HL-60 (cell line): ENCODE measurements at regions not wholly inside any gene's neighbourhood (a gene's known extent, or its start where the extent isn't known, plus 50 kb on each side); places are given as distances from the start of the nearest gene placed in this dataset.

Experiments
- POLR2AphosphoS5 ChIP-seq: IDR thresholded peaks from 2 replicates; pipeline ENCODE4 v1.6.1; 2012; ENCODE audit warnings: low read depth
- SPI1 ChIP-seq: IDR thresholded peaks from 2 replicates; pipeline ENCODE4 v1.6.1; 2012; ENCODE audit warnings: low read depth, mild to moderate bottlenecking, borderline replicate concordance
- TF ChIP-seq, protein P1 (sequence below): IDR thresholded peaks from one replicate; pipeline ENCODE4 v1.5.1; 2011; ENCODE audit warnings: low read length, control low read depth, inconsistent platforms; ENCODE audit not compliant: insufficient read depth
- TF ChIP-seq, protein P2 (sequence below): IDR thresholded peaks from 2 replicates; pipeline ENCODE4 v1.6.1; 2012; ENCODE audit warnings: low read depth; ENCODE audit not compliant: insufficient replicate concordance

DNA sequence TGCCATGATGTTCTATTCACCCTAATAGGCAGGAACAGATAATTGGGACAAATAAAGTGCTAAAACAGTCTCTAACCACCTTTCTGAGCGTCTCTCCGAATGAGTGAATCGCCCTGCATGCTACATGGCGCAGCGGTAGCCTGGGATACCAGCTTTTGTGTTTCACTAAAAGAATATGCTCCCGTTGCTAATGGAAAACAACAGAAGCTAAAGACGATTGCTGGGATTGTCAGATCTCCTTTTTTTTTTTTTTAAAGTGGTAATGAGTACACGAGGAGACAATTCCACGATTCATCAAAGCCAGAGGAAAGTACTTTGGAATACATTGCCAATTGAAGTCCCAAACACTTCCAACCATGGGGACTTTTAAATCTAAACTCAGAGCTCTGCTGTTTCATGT lies 1815.3 kb upstream of the CELF4 start:
- TF ChIP-seq, protein P1, sequence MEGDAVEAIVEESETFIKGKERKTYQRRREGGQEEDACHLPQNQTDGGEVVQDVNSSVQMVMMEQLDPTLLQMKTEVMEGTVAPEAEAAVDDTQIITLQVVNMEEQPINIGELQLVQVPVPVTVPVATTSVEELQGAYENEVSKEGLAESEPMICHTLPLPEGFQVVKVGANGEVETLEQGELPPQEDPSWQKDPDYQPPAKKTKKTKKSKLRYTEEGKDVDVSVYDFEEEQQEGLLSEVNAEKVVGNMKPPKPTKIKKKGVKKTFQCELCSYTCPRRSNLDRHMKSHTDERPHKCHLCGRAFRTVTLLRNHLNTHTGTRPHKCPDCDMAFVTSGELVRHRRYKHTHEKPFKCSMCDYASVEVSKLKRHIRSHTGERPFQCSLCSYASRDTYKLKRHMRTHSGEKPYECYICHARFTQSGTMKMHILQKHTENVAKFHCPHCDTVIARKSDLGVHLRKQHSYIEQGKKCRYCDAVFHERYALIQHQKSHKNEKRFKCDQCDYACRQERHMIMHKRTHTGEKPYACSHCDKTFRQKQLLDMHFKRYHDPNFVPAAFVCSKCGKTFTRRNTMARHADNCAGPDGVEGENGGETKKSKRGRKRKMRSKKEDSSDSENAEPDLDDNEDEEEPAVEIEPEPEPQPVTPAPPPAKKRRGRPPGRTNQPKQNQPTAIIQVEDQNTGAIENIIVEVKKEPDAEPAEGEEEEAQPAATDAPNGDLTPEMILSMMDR, result no peak
- TF ChIP-seq, protein P2, sequence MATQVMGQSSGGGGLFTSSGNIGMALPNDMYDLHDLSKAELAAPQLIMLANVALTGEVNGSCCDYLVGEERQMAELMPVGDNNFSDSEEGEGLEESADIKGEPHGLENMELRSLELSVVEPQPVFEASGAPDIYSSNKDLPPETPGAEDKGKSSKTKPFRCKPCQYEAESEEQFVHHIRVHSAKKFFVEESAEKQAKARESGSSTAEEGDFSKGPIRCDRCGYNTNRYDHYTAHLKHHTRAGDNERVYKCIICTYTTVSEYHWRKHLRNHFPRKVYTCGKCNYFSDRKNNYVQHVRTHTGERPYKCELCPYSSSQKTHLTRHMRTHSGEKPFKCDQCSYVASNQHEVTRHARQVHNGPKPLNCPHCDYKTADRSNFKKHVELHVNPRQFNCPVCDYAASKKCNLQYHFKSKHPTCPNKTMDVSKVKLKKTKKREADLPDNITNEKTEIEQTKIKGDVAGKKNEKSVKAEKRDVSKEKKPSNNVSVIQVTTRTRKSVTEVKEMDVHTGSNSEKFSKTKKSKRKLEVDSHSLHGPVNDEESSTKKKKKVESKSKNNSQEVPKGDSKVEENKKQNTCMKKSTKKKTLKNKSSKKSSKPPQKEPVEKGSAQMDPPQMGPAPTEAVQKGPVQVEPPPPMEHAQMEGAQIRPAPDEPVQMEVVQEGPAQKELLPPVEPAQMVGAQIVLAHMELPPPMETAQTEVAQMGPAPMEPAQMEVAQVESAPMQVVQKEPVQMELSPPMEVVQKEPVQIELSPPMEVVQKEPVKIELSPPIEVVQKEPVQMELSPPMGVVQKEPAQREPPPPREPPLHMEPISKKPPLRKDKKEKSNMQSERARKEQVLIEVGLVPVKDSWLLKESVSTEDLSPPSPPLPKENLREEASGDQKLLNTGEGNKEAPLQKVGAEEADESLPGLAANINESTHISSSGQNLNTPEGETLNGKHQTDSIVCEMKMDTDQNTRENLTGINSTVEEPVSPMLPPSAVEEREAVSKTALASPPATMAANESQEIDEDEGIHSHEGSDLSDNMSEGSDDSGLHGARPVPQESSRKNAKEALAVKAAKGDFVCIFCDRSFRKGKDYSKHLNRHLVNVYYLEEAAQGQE, result no peak
- TF ChIP-seq POLR2AphosphoS5 (no peak), SPI1 (no peak)
